GM19455 (cell line): ENCODE measurements at regions not wholly inside any gene's neighbourhood (a gene's known extent, or its start where the extent isn't known, plus 50 kb on each side); places are given as distances from the start of the nearest gene placed in this dataset.

ENCODE experiments used
- ATAC-seq: cut with Tn5 transposase; IDR thresholded peaks from one replicate; pipeline ENCODE4 v1.9.1; 2021; ENCODE audit not compliant: unreplicated experiment

DNA sequence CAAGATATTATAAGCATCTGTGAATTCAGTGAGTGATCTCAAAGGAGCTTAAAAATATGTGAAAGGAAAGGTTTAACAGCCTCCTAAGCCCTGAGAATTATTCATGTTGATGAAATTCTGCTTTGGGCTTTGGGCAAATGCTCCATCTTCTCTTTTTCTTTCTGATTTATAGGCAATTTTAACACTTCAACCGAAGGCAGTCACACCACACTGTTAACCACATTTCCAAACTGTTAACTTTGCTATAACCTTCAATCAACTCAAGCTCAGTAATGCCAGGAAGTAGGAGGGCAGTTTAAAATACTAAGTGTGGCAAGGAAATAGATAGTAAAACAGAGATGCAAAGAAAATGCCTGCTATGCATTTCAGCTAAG, 54.4 kb upstream of the NEK7 start:
- no peak for ATAC-seq

DNA sequence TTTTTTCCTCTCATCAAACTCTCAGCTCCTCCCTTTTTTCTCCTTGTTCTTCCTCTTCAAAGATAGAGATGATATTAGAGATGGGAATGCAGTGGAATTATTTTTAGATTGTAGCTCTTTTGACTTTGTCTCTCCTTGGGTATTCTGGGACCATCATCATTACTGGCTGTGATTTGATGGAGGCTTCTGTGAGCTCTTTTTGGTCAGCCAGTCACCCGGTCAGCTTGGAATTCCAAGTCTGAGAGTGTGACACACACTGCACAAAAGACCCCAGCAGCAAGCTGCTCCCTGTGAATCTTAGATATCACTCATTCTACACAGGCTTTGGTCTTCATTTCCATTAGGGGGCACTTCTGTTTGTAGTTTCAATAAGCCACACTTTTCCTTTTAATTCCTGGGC, 51.6 kb upstream of the NEK7 start:
- ATAC-seq: no peak

GRCh38 chr1:198106011-198106410, 50.8 kb upstream of the NEK7 start:
- no peak for ATAC-seq
